Esophagus (tissue), 2 donors: ENCODE measurements at regions not wholly inside any gene's neighbourhood (a gene's known extent, or its start where the extent isn't known, plus 50 kb on each side); places are given as distances from the start of the nearest gene placed in this dataset.

ENCODE experiments used
- H3K27ac ChIP-seq, 2 donors: one replicate each; pipeline ENCODE4 v1.5.1; 2013; ENCODE audit warnings: low read depth in 2 of 2, mild to moderate bottlenecking in 2 of 2, inconsistent platforms in 1 of 2, low read length in 1 of 2, moderate library complexity in 1 of 2
- H3K27me3 ChIP-seq, 2 donors: one replicate each; pipeline ENCODE4 v1.6.1; 2013; ENCODE audit warnings: low read length in 2 of 2, control low read depth in 1 of 2, mild to moderate bottlenecking in 1 of 2; ENCODE audit not compliant: insufficient read depth in 2 of 2, control insufficient read depth in 1 of 2
- H3K36me3 ChIP-seq, 2 donors: one replicate each; pipeline ENCODE4 v1.6.1; 2013; ENCODE audit warnings: low read length in 1 of 2; ENCODE audit not compliant: control insufficient read depth in 2 of 2, insufficient read depth in 2 of 2
- H3K4me1 ChIP-seq, 2 donors: one replicate each; pipeline ENCODE4 v1.6.1; 2013; ENCODE audit warnings: low read length in 1 of 2; ENCODE audit not compliant: control insufficient read depth in 2 of 2, insufficient read depth in 2 of 2
- H3K4me3 ChIP-seq, 2 donors: one replicate each; pipeline ENCODE4 v1.5.1; 2013; ENCODE audit warnings: low read length in 2 of 2, mild to moderate bottlenecking in 2 of 2, low read depth in 1 of 2, moderate library complexity in 1 of 2
- H3K9me3 ChIP-seq, 2 donors: one replicate each; pipeline ENCODE4 v1.6.1; 2013; ENCODE audit warnings: mild to moderate bottlenecking in 2 of 2, low read depth in 1 of 2, low read length in 1 of 2, moderate library complexity in 1 of 2; ENCODE audit not compliant: control insufficient read depth in 2 of 2, insufficient read depth in 1 of 2
- WGBS, 2 donors: extraction: QIAGEN DNeasy Blood & Tissue Kit; methylation state at CpG; one replicate each; pipeline ENCODE4 v1.1.7; 2013; 5-methylcytosine and 5-hydroxymethylcytosine counted together
- donor health status: healthy with polysubstance abuse.
- donor health status: Bipolar disorder and iron deficiency.

- H3K9me3 ChIP-seq: no peaks in the 10 kb centered on the region
- no peaks in the 10 kb centered on the region for H3K27me3 ChIP-seq
- H3K27ac ChIP-seq: no peak overlapping the region
- no peaks in the 10 kb centered on the region for H3K4me1 ChIP-seq
- WGBS, 2 donors: 83 to 87% methylated on average over 25 of the region's 25 CpGs
- no peaks in the 10 kb centered on the region for H3K36me3 ChIP-seq
- no peak overlapping the region for H3K4me3 ChIP-seq
Measured at GRCh38 chr10:83222832-83223742, 916.2 kb upstream of the GHITM start.

- no peaks in the 10 kb centered on the region for H3K4me1 ChIP-seq
- H3K36me3 ChIP-seq: no peaks in the 10 kb centered on the region
- no peak overlapping the region for H3K4me3 ChIP-seq
- H3K9me3 ChIP-seq: no peaks in the 10 kb centered on the region
- WGBS, 2 donors: 64 to 69% methylated on average over 4 of the region's 4 CpGs
- no peaks in the 10 kb centered on the region for H3K27me3 ChIP-seq
- H3K27ac ChIP-seq: no peak overlapping the region
Measured at GRCh38 chr10:83225781-83226180, 913.5 kb upstream of the GHITM start.

DNA sequence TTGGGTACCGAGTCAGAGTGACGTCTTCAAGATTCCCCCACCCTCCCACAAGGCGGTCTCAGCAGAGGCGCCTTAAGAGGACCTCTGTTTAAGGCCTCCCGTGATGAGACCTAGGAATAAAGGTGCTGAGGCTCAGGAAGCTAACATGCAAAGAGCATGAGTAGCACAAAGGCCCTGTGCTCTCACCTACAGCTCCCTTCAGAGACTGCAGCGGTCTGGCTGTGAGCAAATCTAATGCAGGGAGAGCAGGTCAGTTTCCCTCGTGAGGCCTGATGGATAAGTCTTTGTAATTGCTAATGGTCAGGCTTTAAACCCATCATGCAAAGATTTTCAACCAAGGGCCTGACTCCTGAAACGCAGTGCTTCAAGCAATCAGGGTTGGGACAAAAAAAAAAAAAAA, 909.3 kb upstream of the GHITM start:
- 87 to 92% methylated on average over 8 of the region's 8 CpGs for WGBS, 2 donors
- Histone ChIP-seq H3K27me3 (no peaks in the 10 kb centered on the region), H3K27ac (no peak overlapping the region), H3K4me3 (no peak overlapping the region), H3K36me3 (no peaks in the 10 kb centered on the region), H3K4me1 (no peaks in the 10 kb centered on the region), H3K9me3 (no peaks in the 10 kb centered on the region)

DNA sequence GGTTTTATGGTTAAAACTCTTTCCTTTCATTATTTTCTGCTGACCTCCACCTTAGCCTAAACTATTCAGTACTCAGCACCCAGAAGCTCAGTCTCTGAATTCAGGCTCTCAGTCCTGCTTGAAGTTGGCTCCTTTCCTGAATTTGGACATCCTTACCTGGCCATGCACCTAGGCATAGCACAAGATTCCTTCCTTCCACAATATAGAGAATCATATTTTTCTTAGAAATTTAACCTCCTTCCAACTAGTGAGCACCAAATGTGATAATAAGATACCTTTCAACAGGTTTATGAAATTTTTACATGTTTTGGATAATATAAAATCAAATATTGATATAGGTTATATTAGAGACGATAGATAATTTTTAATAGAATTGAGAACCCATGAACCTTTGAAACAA, 905.6 kb upstream of the GHITM start:
- no peaks in the 10 kb centered on the region for H3K4me1 ChIP-seq
- no peak overlapping the region for H3K4me3 ChIP-seq
- no peaks in the 10 kb centered on the region for H3K27me3 ChIP-seq
- H3K36me3 ChIP-seq: no peaks in the 10 kb centered on the region
- no peak overlapping the region for H3K27ac ChIP-seq
- H3K9me3 ChIP-seq: no peaks in the 10 kb centered on the region
- WGBS, 2 donors: 91 to 96% methylated on average over 1 of the region's 1 CpG

- Histone ChIP-seq H3K27ac (no peak overlapping the region), H3K36me3 (no peaks in the 10 kb centered on the region), H3K4me3 (no peak overlapping the region), H3K27me3 (no peaks in the 10 kb centered on the region), H3K4me1 (no peaks in the 10 kb centered on the region), H3K9me3 (no peaks in the 10 kb centered on the region)
- 52 to 54% methylated on average over 4 of the region's 4 CpGs for WGBS, 2 donors
Measured at GRCh38 chr10:83248106-83248631, 891.1 kb upstream of the GHITM start.

DNA sequence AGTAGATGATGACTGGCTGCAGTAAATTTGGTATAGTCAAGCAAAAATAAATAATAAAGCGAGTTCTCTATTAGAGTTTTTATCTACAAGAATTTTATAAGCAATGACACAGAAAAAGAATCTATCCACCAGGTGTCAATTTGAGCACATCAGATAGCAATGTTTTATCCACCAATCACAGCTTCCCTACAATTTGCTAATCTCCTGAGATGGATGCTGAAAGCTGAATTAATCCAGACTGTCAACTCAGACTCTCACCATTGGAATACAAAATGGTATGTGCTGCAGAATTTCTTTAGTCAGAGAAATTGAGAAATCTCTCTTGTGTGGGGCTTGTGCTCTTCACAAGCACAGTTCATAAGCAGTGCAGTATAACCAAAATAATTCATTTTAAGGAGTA, 888.9 kb upstream of the GHITM start:
- no peaks in the 10 kb centered on the region for H3K27me3 ChIP-seq
- H3K27ac ChIP-seq: no peak overlapping the region
- WGBS, 2 donors: 63 to 81% methylated on average over 1 of the region's 1 CpG
- no peaks in the 10 kb centered on the region for H3K4me1 ChIP-seq
- H3K4me3 ChIP-seq: no peak overlapping the region
- H3K9me3 ChIP-seq: no peaks in the 10 kb centered on the region
- no peaks in the 10 kb centered on the region for H3K36me3 ChIP-seq

GRCh38 chr10:83252169-83252568, 887.1 kb upstream of the GHITM start:
- H3K27ac ChIP-seq: no peak overlapping the region
- no peaks in the 10 kb centered on the region for H3K27me3 ChIP-seq
- 70 to 74% methylated on average over 3 of the region's 3 CpGs for WGBS, 2 donors
- no peak overlapping the region for H3K4me3 ChIP-seq
- H3K36me3 ChIP-seq: no peaks in the 10 kb centered on the region
- no peaks in the 10 kb centered on the region for H3K9me3 ChIP-seq
- no peaks in the 10 kb centered on the region for H3K4me1 ChIP-seq

GRCh38 chr10:83252596-83252995, 886.7 kb upstream of the GHITM start:
- Histone ChIP-seq H3K9me3 (no peaks in the 10 kb centered on the region), H3K36me3 (no peaks in the 10 kb centered on the region), H3K27ac (no peak overlapping the region), H3K4me3 (no peak overlapping the region), H3K4me1 (no peaks in the 10 kb centered on the region), H3K27me3 (no peaks in the 10 kb centered on the region)

DNA sequence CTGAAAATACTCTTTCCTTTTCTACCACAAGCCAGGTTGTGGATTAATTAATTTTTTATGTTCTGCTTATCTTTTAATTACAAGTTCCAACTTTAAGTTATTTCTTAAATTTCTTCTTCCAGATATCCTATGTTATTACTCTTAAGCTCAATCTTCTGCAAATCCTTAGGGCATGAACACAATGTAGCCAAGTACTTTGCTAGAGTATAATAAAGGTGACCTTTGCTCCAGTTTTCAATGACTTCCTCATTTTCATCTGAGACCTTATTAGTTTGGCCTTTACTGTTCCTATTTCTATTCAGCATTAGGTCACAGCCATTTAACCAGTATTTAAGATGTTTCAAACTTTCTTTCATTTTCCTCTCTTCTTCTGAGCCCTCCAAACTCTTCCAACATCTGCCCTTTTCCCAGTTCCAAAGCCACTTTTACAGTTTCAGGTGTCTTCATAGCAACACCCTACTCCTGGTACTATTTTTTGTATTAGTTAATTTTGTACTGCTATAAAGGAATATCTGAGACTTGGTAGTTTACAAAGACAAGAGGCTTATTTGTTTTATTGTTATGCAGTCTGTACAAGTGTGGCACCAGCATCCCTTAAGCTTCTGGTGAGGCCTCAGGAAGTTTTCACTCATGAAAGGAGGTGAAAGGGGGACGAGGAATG, 886.2 kb upstream of the GHITM start:
- Histone ChIP-seq H3K9me3 (no peaks in the 10 kb centered on the region), H3K27me3 (no peaks in the 10 kb centered on the region), H3K27ac (no peak overlapping the region), H3K4me3 (no peak overlapping the region), H3K4me1 (no peaks in the 10 kb centered on the region), H3K36me3 (no peaks in the 10 kb centered on the region)
- WGBS, 2 donors: 71 to 79% methylated on average over 1 of the region's 1 CpG
